Fibroblast of villous mesenchyme (primary cell): ENCODE measurements at regions not wholly inside any gene's neighbourhood (a gene's known extent, or its start where the extent isn't known, plus 50 kb on each side); places are given as distances from the start of the nearest gene placed in this dataset.

Experiments
- DNase-seq: peaks from one replicate; pipeline ENCODE4 v3.0.0-alpha.2; 2010; ENCODE audit warnings: low read depth
- H3K4me3 ChIP-seq: 2 replicates; pipeline ENCODE4 v1.5.1; 2011; ENCODE audit warnings: low read depth, mild to moderate bottlenecking, low read length
- CTCF ChIP-seq: IDR thresholded peaks from 2 replicates; pipeline ENCODE4 v1.5.1; 2012; ENCODE audit warnings: low read depth, mild to moderate bottlenecking, low read length; ENCODE audit not compliant: insufficient read depth

- TF ChIP-seq CTCF, result no peak
- DNase-seq, result no peak
These were observed 274.5 kb downstream of the PRR16 start for GRCh38 chr5:120738568-120738967.

GRCh38 chr5:120740989-120741388, 276.9 kb downstream of the PRR16 start:
- H3K4me3 ChIP-seq, result no peak overlapping the region
- DNase-seq, result no peak
- TF ChIP-seq CTCF, result no peak

More at GRCh38 chr5:120738568-120738967, 274.5 kb downstream of the PRR16 start:
- no peak overlapping the region for H3K4me3 ChIP-seq

- TF ChIP-seq CTCF, result no peak
- DNase-seq, result no peak
- H3K4me3 ChIP-seq, result no peak overlapping the region
These were observed 284.4 kb downstream of the PRR16 start for GRCh38 chr5:120748474-120748873.

- no peak overlapping the region for H3K4me3 ChIP-seq
- DNase-seq, result no peak
- no peak for TF ChIP-seq CTCF
These were observed 285.6 kb downstream of the PRR16 start for GRCh38 chr5:120749737-120750136.

GRCh38 chr5:120759587-120759986, 295.5 kb downstream of the PRR16 start:
- H3K4me3 ChIP-seq, result no peak overlapping the region
- no peak for DNase-seq
- no peak for TF ChIP-seq CTCF

GRCh38 chr5:120761986-120762385, 297.9 kb downstream of the PRR16 start:
- no peak for TF ChIP-seq CTCF
- no peak overlapping the region for H3K4me3 ChIP-seq
- DNase-seq, result no peak

GRCh38 chr5:120765189-120765588, 301.1 kb downstream of the PRR16 start:
- peak; percentile 81 for DNase-seq
- no peak overlapping the region for H3K4me3 ChIP-seq
- TF ChIP-seq CTCF, result no peak
